Mesothelial cell of epicardium (in vitro differentiated cells): ENCODE measurements at regions not wholly inside any gene's neighbourhood (a gene's known extent, or its start where the extent isn't known, plus 50 kb on each side); places are given as distances from the start of the nearest gene placed in this dataset.
"Not testable (repeated sequence)": the region's sequence is repeated elsewhere in the genome, so short reads cannot be mapped to it uniquely, and the experiment has no call there.

Experiments used
- DNase-seq, 2 experiments: peaks; one replicate each; pipeline ENCODE4 v3.0.0; 2021; ENCODE audit warnings: low spot score in 2 of 2; ENCODE audit not compliant: unreplicated experiment in 2 of 2
- H3K27ac Mint-ChIP-seq: 2 replicates; pipeline ENCODE4 v1.8.0; 2021; ENCODE audit warnings: mixed read lengths
- H3K27me3 Mint-ChIP-seq: 2 replicates; pipeline ENCODE4 v1.8.0; 2021; ENCODE audit warnings: low read depth, mixed read lengths
- H3K36me3 Mint-ChIP-seq: 2 replicates; pipeline ENCODE4 v1.8.0; 2021; ENCODE audit warnings: mixed read lengths
- H3K4me1 Mint-ChIP-seq: 2 replicates; pipeline ENCODE4 v1.8.0; 2021; ENCODE audit warnings: mixed read lengths
- H3K4me3 Mint-ChIP-seq: 2 replicates; pipeline ENCODE4 v1.8.0; 2021; ENCODE audit warnings: mild to moderate bottlenecking, moderate library complexity, mixed read lengths
- H3K9me3 Mint-ChIP-seq: 2 replicates; pipeline ENCODE4 v1.8.0; 2021; ENCODE audit warnings: mixed read lengths
- TF ChIP-seq, protein P1 (sequence below): fragments of 200-600 bp; sonication (generic); IDR thresholded peaks from one replicate; pipeline ENCODE4 v1.5.0; 2021; ENCODE audit warnings: antibody characterized with exemption; ENCODE audit not compliant: unreplicated experiment

DNA sequence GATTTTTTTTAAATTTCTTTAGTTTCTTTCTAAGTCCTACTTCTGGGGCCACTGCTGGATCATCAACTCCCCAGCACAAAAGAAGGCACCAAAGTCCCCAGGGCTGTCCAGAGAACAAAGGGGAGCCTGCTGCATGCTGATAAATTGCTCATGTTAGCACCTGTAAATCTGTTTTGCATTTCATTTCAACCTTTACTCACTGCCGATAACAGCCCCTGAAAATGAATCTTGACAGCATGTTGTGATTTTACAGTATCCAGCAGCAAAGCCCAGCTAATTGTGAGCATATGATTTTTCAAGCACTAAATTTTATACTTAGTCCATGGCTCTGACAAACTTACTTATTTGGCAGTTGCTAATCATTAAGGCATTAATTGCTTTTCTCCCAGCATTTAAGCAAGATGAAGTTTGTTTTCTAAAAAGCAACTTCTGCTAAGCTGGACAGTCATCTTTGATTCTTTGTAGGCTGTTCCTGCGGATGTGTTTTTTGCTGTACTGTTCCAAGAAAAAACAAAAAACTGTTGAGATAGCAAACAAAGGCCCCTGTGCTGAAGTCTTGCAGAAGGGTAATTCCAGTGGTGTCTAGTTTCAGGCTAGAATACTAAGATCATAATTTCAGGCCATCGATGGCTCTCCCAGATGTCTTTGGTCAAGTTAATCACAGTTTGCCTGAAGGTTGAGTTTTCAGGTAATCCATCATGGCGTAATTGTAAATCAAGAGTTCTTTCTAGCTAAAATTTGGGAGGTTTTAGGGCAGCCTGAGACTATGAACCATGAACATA, 73.1 kb upstream of the GAS1 start:
- no peak for DNase-seq
- Mint-ChIP-seq H3K4me1 (peaks cover 41% of the 10 kb centered on the region), H3K4me3 (no peak overlapping the region), H3K36me3 (peaks cover 9% of the 10 kb centered on the region), H3K9me3 (peaks cover 10% of the 10 kb centered on the region), H3K27me3 (no peaks in the 10 kb centered on the region), H3K27ac (peak overlapping the region; percentile 55)
- TF ChIP-seq, protein P1, sequence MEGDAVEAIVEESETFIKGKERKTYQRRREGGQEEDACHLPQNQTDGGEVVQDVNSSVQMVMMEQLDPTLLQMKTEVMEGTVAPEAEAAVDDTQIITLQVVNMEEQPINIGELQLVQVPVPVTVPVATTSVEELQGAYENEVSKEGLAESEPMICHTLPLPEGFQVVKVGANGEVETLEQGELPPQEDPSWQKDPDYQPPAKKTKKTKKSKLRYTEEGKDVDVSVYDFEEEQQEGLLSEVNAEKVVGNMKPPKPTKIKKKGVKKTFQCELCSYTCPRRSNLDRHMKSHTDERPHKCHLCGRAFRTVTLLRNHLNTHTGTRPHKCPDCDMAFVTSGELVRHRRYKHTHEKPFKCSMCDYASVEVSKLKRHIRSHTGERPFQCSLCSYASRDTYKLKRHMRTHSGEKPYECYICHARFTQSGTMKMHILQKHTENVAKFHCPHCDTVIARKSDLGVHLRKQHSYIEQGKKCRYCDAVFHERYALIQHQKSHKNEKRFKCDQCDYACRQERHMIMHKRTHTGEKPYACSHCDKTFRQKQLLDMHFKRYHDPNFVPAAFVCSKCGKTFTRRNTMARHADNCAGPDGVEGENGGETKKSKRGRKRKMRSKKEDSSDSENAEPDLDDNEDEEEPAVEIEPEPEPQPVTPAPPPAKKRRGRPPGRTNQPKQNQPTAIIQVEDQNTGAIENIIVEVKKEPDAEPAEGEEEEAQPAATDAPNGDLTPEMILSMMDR, result no peak

DNA sequence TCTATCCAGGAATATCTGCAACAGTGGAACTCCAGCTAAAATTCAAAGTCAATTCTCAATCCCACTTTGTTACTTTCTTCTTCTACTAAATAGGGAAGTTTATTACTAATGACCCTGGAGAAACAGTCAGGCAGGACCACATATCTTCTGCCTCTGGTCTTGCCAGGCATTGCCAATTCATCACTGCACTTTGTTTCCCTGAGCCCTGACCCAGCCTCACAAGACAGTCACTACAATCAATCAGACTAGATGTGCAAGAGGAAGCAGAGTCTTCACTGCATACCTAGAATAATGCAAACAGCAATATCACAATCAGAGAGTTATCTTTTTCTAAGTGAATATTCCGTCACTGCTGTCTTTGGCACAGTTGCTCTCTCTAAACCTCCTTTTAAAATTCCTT, 74.9 kb upstream of the GAS1 start:
- Mint-ChIP-seq H3K9me3 (peaks cover 22% of the 10 kb centered on the region), H3K4me1 (peaks cover 41% of the 10 kb centered on the region), H3K27me3 (no peaks in the 10 kb centered on the region), H3K27ac (peak overlapping the region; percentile 58), H3K36me3 (peaks cover 9% of the 10 kb centered on the region), H3K4me3 (no peak overlapping the region)
- DNase-seq, result no peak
- TF ChIP-seq, protein P1, result no peak

DNA sequence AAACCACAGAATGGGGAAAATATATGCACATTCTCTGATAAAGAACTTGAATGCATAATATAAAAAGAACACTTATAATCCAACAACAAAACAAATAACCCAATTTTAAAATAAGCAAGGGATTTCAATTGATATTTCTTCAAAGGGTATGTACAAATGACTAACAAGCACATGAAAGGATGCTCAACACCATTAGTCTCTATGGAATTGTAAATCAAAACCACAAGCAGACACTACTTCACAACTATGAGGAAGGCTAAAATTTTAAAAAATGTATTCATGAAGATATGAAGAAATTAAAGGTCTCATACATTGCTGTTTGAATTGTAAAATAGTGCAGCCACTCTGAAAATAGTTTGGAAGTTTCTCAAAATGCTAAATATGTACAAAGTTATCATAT, 78.9 kb upstream of the GAS1 start:
- TF ChIP-seq, protein P1, result no peak
- DNase-seq, result no peak
- H3K9me3 Mint-ChIP-seq, result peaks cover 31% of the 10 kb centered on the region
- peaks cover 27% of the 10 kb centered on the region for H3K4me1 Mint-ChIP-seq
- no peaks in the 10 kb centered on the region for H3K27me3 Mint-ChIP-seq
- no peak overlapping the region for H3K4me3 Mint-ChIP-seq
- H3K27ac Mint-ChIP-seq, result no peak overlapping the region
- H3K36me3 Mint-ChIP-seq, result peaks cover 12% of the 10 kb centered on the region

DNA sequence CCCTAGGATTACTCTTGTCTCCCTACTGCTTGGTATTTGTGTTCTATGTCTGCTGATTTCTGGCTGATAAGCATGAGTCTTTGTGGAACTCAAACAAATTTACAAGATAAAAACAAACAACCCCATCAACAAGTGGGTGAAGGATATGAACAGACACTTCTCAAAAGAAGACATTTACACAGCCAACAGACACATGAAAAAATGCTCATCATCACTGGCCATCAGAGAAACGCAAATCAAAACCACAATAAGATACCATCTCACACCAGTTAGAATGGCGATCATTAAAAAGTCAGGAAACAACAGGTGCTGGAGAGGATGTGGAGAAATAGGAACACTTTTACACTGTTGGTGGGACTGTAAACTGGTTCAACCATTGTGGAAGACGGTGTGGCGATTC, 81.5 kb upstream of the GAS1 start:
- H3K4me3 Mint-ChIP-seq, DNase-seq, H3K27me3 Mint-ChIP-seq, H3K27ac Mint-ChIP-seq: not testable (repeated sequence)
- peaks cover 31% of the 10 kb centered on the region for H3K9me3 Mint-ChIP-seq
- H3K36me3 Mint-ChIP-seq, result peaks cover 12% of the 10 kb centered on the region
- H3K4me1 Mint-ChIP-seq, result peaks cover 21% of the 10 kb centered on the region

DNA sequence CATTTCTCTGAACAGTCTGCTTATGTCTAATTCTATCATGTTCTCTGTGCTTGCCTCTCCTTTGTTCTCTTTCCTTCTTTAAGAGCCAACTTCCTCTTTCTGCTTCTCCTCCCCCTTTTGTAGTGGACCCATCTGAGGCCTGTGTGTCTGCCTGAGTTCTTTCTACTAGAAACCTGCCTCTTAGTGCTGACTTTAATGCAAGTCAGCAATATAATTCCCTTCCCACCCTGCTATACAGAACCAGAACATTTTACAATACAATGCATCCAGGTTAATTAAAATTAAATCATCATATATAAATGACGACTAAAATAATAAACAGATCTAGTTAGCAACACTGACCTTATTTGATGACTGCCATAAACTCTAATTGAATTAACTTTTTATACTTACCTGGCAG, 82.6 kb upstream of the GAS1 start:
- Mint-ChIP-seq H3K4me3 (no peak overlapping the region), H3K27ac (peak overlapping the region; percentile 76), H3K27me3 (no peaks in the 10 kb centered on the region), H3K36me3 (peaks cover 12% of the 10 kb centered on the region), H3K9me3 (peaks cover 31% of the 10 kb centered on the region), H3K4me1 (peaks cover 32% of the 10 kb centered on the region)
- TF ChIP-seq, protein P1, result no peak
- DNase-seq, result no peak

DNA sequence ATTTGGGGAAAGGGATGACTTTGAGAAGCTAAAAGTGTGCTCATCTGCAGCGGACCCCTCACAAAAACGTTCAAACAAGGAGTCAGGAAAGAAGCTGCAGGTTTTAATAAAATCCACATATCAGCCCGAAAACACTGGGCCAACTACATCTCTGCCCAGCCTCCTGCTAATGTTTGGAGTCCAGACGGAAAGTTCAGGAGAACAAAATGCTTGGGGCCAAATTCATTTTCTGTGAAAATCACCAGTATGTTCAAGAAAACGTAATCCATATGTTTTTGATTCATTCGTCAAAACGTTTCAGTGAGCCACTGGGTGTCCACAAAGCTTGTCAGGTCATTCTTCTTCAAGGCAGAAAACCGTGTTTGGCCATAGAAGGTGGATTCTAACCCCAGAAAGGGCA, 87.5 kb upstream of the GAS1 start:
- no peak for DNase-seq
- Mint-ChIP-seq H3K4me1 (peaks cover 58% of the 10 kb centered on the region), H3K27me3 (no peaks in the 10 kb centered on the region), H3K36me3 (no peaks in the 10 kb centered on the region), H3K9me3 (no peaks in the 10 kb centered on the region), H3K27ac (peak overlapping the region; percentile 94), H3K4me3 (no peak overlapping the region)
- TF ChIP-seq, protein P1, result no peak
